ENCODE measurements at regions not wholly inside any gene's neighbourhood (a gene's known extent, or its start where the extent isn't known, plus 50 kb on each side); places are given as distances from the start of the nearest gene placed in this dataset.
"Not testable (repeated sequence)": the region's sequence is repeated elsewhere in the genome, so short reads cannot be mapped to it uniquely, and the experiment has no call there.

DNA sequence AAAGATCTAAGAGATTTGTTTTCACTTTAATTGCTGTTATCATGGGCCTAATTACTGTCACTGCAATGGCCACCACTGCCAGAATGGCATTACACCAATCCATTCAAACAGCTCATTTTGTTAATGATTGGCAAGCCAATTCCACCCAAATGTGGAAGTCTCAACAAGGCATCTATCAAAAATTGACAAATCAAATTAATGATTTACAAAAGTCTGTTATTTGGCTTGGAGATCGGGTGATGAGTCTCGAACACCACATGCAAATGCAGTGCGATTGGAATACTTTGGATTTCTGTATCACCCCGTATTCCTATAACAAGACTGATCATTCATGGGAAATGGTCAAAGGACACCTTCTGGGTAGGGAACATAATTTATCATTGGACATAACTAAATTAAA is 568.7 kb upstream of the PTGER4 start:
- DNase-seq, result not testable (repeated sequence)

- not testable (repeated sequence) for DNase-seq
Observed at GRCh38 chr5:40108764-40109390, 570.8 kb upstream of the PTGER4 start.

DNA sequence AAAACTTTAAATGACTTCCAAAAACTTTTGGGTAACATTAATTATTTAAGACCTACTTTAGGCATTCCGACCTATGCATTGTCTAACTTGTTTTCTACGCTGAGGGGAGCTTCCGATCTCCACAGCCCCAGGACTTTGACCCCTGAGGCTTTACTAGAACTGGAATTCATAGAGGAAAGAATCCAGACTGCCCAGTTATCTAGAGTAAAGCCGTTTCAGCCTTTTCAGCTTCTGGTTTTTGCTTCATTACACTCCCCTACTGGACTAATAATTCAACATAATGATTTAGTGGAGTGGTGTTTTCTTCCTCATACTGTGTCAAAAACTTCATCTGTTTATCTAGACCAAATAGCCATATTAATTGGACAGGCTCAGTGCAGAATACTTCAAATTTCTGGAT is 571.9 kb upstream of the PTGER4 start:
- not testable (repeated sequence) for DNase-seq

GRCh38 chr5:40106847-40107246 is 572.9 kb upstream of the PTGER4 start:
- no peak for DNase-seq

DNA sequence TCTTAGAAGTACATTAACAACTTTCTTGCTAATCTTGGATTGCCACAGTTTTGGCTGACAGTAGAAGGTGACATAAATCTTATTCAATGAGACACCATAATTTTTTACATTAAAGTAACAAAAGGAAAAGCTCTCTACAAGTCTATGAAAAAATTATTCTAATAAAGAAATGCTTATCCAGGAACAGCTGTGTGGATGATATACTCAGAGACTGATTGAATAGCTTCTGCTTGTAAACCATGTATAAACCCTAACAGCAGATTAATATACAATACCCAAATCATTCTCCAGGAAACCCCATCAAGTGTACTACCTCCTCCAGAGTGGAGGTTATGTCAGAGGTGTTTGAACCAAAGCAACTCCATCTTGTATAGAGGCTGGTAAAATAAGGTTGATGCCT is 581.4 kb upstream of the PTGER4 start:
- no peak for DNase-seq

- DNase-seq, result no peak
Observed at GRCh38 chr5:40093550-40093949, 586.2 kb upstream of the PTGER4 start.

- no peak for DNase-seq
Observed at GRCh38 chr5:40089269-40089668, 590.4 kb upstream of the PTGER4 start.

- DNase-seq, result no peak
Observed at GRCh38 chr5:40084614-40085013, 595.1 kb upstream of the PTGER4 start.

- DNase-seq, result no peak
Observed at GRCh38 chr5:40082313-40082712, 597.4 kb upstream of the PTGER4 start.

DNA sequence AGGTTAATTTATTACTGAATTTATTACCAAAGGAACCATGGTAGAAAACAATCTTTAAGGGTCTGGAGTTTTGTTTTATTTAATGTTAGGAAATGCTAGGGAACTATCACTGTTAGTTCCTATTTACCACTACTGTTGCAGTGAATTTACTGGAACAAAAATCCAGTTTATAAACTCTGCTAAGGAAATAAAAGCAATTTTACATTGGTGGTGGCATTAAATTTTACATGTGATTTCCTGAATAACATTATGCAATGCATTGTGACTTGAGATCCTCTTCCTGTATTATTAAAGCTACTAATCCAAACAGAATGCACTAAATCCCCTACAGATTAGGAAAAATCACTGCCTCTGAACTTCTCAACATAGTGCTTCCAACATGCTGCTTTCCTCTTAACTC is 599.5 kb upstream of the PTGER4 start:
- no peak for DNase-seq

DNA sequence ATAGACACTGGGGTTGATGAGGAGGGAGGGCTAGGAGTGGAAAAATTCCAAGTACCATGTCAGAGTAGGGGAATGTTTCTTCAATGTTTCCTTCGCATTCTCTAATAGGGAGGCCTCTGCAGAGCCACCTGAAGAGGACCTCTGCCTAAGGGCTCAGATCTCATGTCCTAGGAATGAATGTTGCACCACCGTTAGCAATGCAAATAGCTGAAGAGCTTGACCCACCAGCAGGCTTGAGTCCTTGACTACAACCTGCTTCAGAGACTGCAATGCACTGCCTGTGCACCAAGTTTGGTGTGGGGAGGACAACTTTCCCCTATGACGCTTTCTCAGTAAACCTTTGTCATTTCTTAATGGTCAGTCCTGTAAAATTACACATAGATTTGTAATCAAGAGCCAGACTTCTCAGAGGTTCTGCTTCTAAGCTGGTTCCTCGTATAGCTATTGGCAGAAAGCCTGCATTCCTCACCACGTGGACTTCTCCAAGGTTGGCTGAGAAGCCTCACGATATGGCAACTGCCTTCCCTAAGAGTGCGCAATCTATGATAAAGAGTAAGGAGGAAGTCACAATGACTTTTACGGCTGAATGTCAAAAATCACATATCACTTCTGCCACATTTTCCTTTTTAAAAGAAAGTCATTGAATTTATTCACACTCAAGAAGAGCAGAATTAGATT is 600.7 kb upstream of the PTGER4 start:
- DNase-seq, result no peak

GRCh38 chr5:40074826-40075225 is 604.9 kb upstream of the PTGER4 start:
- DNase-seq, result no peak

DNA sequence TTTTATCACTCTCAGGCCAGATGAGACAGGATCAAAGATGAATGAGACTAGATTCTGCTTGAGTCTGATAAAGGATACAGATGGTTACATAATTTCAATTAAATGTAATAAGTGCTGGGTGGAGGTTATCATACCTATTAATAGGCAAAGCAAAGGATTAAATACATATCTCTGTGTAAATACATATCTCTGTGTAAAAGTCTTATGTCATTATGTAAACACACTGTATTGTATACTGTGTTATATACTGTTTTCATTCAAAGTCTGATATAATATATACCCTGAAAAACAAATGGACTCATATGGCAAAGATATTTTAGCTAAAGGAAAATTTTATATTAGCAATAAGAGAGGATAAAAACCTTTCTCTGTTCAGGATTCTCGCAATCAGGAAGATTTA is 605.8 kb upstream of the PTGER4 start:
- no peak for DNase-seq

DNA sequence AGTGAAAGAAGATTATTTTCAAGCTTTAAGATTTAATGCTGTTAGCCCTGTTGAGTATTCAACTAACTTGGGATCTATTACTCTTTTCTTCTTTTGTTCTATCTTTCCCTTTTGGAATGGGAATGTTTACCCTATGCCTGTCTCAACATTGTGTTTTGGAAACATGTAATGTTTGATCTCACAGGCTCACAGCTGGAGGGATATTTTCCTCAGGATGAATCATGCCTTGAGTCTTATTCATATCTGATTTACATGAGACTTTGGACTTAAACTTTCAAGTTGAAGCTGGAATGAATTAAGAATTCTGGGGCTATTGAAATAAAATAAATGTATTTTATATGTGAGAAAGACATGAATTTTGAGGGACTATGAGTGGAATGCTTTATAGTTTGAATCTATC is 607.8 kb upstream of the PTGER4 start:
- no peak for DNase-seq

DNA sequence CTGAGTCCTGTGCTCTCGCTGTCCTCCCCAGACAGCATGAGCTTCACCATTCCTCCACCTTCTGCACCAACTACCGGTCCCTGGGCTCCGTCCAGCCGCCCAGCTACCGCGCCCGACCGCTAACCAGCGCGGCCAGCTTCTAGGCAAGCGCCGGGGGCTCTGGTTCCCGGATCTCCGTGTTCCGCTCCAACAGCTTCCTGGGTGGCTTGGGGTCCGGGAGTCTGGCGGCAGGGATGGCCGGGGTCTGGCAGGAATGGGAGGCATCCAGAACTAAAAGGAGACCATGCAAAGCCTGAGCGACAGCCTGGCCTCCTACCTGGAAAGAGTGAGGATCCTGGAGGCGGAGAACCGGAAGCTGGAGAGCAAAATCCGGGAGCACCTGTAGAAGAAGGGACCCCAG is 613.1 kb upstream of the PTGER4 start:
- DNase-seq, result no peak

DNA sequence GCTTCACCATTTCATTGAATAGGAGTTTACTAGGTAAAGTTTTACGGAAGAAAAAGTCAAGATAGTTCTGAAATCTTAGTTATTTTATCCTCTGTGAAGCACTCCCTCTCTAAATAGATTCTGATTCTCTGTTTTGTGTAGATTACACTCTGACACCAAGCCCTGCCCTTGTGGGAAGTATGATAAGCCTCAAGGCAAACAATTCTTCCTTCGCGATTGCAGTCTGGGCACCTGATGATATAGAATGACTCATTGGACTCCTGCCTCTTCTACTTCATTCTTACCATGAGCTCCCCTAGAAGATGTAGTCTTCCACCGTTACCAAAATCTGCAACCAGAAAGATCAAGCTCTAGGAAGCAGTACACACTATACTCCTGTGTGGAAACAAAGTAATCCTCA is 626.9 kb upstream of the PTGER4 start:
- no peak for DNase-seq

GRCh38 chr5:40046792-40047191 is 622.0 kb upstream of the DAB2 start:
- DNase-seq, result no peak

DNA sequence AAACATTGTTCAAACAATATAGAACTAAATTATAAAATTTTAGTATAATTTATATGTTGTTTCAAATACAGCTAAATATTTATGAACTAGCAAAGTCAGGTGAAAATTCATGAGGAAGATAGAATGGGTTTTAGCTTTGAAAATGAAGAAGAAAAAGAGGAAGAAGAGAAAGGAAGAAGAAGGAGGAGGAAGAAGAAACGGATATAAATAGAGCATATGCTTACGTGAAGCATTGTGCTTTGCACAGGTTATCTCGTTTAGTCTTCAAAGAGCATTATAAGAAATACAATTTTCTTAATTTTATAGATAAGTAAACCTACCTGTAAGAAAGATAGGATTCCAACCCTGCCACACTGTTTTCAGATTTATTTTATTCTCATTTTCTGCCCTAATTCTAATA is 620.6 kb upstream of the DAB2 start:
- DNase-seq, result no peak

DNA sequence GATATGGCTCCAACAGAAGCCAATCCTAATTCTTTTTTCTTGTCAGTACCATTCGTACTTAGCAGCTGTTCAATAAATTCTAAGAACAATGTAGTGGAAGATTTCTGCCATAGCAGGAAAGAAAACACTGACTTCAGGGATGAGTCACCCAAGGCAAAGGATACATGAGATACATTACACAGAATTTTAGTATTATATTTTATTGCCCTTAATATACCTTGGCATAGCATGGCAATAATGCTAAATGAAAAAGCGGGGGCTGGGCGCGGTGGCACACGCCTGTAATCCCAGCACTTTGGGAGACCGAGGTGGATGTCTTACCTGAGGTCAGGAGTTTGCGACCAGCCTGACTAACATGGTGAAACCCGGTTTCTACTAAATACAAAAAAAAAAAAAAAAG is 619.1 kb upstream of the DAB2 start:
- DNase-seq, result no peak

DNA sequence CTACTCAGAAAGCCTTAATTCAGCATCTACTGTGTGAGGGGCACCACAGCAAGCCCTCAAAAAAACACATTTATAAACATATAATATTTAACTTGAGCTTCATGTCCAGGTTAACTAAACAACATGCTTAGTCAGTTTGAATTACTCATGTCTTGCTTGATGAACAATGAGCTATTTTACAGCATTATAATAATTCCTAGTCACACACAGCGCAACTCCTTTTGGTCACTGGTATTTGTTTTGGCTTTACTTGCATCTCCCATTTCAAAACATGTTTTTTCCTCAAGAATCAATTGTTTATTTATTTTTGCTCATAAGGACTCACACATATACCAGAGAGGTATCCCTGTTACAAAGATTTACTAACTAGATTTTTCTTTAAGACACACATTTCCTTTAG is 616.7 kb upstream of the DAB2 start:
- no peak for DNase-seq

DNA sequence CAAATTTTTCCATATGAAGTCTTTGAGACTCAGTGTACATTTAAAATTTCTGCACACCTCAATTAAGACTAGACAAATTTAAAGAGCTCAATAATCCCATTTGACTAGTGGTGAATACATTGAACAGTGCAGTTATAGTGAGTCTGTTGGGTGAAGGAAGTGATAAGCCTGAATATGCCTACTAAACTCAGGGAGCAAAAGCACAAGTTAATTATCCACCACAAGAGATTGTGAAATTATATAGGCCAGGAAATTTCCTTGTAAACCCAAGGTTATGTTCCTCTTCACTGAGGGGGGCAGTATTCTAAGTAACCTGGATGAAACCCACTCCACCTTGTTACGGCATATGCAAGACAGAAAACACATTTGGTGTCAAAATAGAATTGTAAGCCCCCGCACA is 612.9 kb upstream of the DAB2 start:
- no peak for DNase-seq

DNA sequence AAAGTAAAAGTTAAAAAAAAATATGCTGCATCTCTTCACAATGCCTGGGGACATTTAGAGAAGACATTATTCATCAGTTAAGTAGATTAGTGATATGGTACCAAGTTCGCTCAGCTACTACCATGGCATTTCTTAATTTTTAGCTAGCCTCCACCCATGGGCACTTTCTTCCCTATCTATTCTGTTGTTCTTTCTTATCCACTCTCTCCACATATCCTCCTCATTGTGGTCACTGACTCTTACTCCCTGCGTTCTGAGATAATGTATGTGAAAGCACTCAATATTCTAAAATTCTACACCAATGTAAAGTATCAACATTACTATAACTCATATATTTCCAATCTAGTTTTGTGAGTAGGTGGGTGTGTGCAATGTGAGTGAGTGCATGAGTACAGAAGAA is 609.7 kb upstream of the DAB2 start:
- no peak for DNase-seq

DNA sequence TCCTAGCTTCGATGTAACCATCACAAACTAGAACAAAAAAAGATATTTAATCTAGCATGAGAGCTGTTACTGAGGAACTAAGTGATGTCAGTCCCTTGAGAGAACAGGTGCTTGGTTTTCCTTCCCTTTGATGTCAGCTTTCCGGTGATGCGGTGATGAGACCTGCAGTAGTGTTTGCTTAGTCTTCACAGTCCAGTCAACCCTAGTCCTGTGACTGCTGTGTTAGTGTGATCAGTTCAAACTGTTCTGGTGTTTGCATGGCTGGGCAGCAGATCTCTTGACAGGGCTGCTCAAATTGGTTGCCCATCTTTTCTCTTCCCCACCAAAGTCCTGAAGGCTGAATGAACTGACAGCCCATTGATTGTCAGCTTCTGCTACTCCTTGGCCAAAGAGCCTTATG is 608.6 kb upstream of the DAB2 start:
- no peak for DNase-seq

DNA sequence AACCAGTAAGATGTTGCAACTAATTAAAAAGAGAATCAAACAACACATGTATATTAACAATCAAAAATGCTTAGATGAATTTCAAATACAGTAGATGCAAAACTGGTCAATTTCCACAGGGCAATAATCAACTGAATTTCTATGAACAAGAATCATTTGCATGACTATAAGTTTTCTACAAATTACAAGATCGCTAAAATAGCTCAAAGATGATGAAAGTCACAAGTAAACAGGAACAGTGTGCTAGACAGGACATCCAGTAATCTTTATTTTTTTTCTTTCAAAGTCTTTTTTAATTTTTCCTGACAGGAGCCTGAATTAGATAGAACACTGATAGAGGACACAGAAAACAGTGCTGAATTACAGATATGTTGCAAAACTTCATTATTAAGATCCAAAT is 608.2 kb upstream of the DAB2 start:
- DNase-seq, result no peak

- DNase-seq, result no peak
Observed at GRCh38 chr5:40030661-40031060, 605.9 kb upstream of the DAB2 start.
